ENCODE measurements at regions not wholly inside any gene's neighbourhood (a gene's known extent, or its start where the extent isn't known, plus 50 kb on each side); places are given as distances from the start of the nearest gene placed in this dataset.

DNA sequence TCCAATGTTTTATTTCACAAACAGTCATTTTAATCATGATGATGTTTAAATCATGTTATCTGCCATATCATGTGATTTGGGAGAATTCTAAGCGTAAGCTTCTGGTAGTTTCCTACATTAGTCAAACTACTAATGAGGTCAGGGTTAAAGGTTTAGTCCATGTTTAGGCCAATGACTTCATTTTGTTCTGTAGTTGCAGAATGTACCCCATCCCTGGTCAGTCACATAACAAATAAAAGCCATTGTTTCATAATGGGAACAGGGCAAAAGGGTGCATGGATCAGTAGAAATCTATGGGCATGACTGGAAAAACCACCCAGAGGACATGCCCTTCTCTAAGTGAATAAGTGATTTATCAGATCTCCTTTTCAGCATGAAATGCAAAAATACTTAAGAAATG, 138.4 kb upstream of the ABCB5 start:
- Histone ChIP-seq H3K27ac (no peak overlapping the region), H2AFZ (no peak overlapping the region), H3K4me3 (ENCODE audit: low read depth, low read length) (no peak overlapping the region), H3K9ac (no peak overlapping the region), H3K27me3 (ENCODE audit: control insufficient read depth, insufficient read depth, low read length) (no peaks in the 10 kb centered on the region), H3K36me3 (ENCODE audit: control insufficient read depth, insufficient read depth, low read length) (no peaks in the 10 kb centered on the region), H3K79me2 (no peaks in the 10 kb centered on the region), H3K4me2 (ENCODE audit: low read length) (no peak overlapping the region), H3K4me1 (peaks cover 2% of the 10 kb centered on the region), H3K9me3 (ENCODE audit: control insufficient read depth, low read length) (no peaks in the 10 kb centered on the region)
- TF ChIP-seq, protein P1, sequence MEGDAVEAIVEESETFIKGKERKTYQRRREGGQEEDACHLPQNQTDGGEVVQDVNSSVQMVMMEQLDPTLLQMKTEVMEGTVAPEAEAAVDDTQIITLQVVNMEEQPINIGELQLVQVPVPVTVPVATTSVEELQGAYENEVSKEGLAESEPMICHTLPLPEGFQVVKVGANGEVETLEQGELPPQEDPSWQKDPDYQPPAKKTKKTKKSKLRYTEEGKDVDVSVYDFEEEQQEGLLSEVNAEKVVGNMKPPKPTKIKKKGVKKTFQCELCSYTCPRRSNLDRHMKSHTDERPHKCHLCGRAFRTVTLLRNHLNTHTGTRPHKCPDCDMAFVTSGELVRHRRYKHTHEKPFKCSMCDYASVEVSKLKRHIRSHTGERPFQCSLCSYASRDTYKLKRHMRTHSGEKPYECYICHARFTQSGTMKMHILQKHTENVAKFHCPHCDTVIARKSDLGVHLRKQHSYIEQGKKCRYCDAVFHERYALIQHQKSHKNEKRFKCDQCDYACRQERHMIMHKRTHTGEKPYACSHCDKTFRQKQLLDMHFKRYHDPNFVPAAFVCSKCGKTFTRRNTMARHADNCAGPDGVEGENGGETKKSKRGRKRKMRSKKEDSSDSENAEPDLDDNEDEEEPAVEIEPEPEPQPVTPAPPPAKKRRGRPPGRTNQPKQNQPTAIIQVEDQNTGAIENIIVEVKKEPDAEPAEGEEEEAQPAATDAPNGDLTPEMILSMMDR (IDR thresholded peaks at IDR 0.05) = no peak

DNA sequence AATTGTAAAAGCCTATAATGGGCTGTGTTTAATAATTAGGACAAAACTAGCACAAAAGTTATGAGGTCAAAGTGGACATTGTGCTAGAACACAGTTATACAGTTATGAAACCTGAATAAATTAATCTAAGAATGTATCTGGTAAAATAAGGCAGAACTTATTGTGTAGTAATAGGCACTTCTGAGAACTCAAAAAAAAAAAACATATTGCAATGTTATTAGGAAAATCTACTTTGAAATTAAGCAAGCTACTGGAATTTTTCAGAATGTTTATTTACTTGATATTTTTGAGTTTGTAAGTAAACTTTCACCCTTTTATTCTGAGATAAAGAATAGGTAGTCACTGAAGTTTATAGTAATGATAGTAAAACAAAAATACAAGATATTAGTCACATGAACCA, 135.8 kb upstream of the ABCB5 start:
- Histone ChIP-seq H3K9me3 (ENCODE audit: control insufficient read depth, low read length) (no peaks in the 10 kb centered on the region), H3K27me3 (ENCODE audit: control insufficient read depth, insufficient read depth, low read length) (no peaks in the 10 kb centered on the region), H3K36me3 (ENCODE audit: control insufficient read depth, insufficient read depth, low read length) (no peaks in the 10 kb centered on the region), H3K4me1 (peaks cover 2% of the 10 kb centered on the region), H3K9ac (no peak overlapping the region), H3K27ac (no peak overlapping the region), H2AFZ (no peak overlapping the region), H3K79me2 (no peaks in the 10 kb centered on the region), H3K4me3 (ENCODE audit: low read depth, low read length) (no peak overlapping the region), H3K4me2 (ENCODE audit: low read length) (no peak overlapping the region)
- TF ChIP-seq, protein P1 (IDR thresholded peaks at IDR 0.05) = no peak

DNA sequence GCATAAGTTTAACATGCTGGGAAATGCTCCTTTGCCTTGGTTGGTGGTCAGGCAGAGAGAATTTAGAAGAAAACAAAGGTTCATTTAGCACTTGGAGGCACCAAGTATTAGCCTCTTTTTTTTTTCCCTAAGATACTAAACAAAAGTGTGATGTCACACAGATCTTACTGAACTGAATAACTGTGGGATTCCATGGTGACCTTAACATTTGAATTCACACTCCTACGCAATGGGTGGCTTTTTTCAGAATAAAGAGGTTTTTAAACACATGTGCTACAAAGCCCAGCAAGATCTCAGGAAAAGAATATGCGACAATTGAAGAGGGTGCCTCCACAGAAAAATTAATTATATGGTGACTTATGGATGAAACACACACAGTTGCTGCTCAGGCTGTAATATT, 133.4 kb upstream of the ABCB5 start:
- H3K9me3 ChIP-seq (ENCODE audit: control insufficient read depth, low read length) = no peaks in the 10 kb centered on the region
- no peaks in the 10 kb centered on the region for H3K79me2 ChIP-seq
- no peak overlapping the region for H3K27ac ChIP-seq
- no peaks in the 10 kb centered on the region for H3K27me3 ChIP-seq (ENCODE audit: control insufficient read depth, insufficient read depth, low read length)
- H3K4me2 ChIP-seq (ENCODE audit: low read length) = no peak overlapping the region
- H2AFZ ChIP-seq = no peak overlapping the region
- peaks cover under 1% of the 10 kb centered on the region for H3K4me1 ChIP-seq
- no peaks in the 10 kb centered on the region for H3K36me3 ChIP-seq (ENCODE audit: control insufficient read depth, insufficient read depth, low read length)
- no peak overlapping the region for H3K4me3 ChIP-seq (ENCODE audit: low read depth, low read length)
- H3K9ac ChIP-seq = no peak overlapping the region
- TF ChIP-seq, protein P1 (IDR thresholded peaks at IDR 0.05) = no peak

DNA sequence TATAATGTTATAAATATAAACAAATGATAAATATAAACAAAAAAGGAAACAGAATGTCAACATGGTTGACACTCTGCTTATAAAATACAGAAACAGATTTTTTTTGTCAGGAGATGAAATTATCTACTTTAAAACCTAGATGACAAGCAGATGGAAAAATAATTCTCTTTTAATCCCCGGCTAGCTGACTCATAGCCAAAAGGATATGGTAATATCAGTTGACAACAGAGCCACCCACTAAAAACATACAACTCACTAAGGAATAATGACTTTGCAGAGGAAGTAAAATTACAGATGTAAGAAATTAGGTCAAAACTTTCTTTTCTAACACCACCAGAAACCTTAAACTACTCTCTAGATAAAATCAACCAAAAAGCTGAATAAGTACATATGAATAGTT, 131.1 kb upstream of the ABCB5 start:
- no peak overlapping the region for H3K9ac ChIP-seq
- no peaks in the 10 kb centered on the region for H3K36me3 ChIP-seq (ENCODE audit: control insufficient read depth, insufficient read depth, low read length)
- no peak overlapping the region for H3K27ac ChIP-seq
- H3K4me1 ChIP-seq = no peaks in the 10 kb centered on the region
- TF ChIP-seq, protein P1 (IDR thresholded peaks at IDR 0.05) = no peak
- no peaks in the 10 kb centered on the region for H3K27me3 ChIP-seq (ENCODE audit: control insufficient read depth, insufficient read depth, low read length)
- no peak overlapping the region for H3K4me2 ChIP-seq (ENCODE audit: low read length)
- no peaks in the 10 kb centered on the region for H3K9me3 ChIP-seq (ENCODE audit: control insufficient read depth, low read length)
- H3K79me2 ChIP-seq = no peaks in the 10 kb centered on the region
- H2AFZ ChIP-seq = no peak overlapping the region
- H3K4me3 ChIP-seq (ENCODE audit: low read depth, low read length) = no peak overlapping the region

DNA sequence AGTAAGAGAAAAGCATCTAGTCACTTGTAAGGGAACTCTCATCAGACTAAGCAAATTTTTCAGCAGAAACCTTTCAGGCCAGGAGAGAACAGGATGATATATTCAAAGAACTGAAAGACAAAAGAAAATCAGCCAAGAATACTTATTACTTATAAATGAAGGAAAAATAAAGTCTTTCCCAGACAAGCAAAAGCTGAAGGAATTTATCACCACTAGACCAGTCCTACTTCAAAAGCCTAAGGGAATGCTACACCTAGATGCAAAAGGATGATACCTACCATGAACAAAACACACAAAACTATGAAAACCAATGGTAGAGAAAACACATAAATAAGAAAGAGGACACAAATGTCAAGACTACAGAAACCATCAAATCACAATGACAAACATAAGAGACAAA, 126.6 kb upstream of the ABCB5 start:
- no peaks in the 10 kb centered on the region for H3K36me3 ChIP-seq (ENCODE audit: control insufficient read depth, insufficient read depth, low read length)
- H3K9me3 ChIP-seq (ENCODE audit: control insufficient read depth, low read length) = no peaks in the 10 kb centered on the region
- TF ChIP-seq, protein P1 (IDR thresholded peaks at IDR 0.05) = no peak
- no peaks in the 10 kb centered on the region for H3K79me2 ChIP-seq
- H3K27me3 ChIP-seq (ENCODE audit: control insufficient read depth, insufficient read depth, low read length) = no peaks in the 10 kb centered on the region
- H2AFZ ChIP-seq = no peak overlapping the region
- H3K4me1 ChIP-seq = no peaks in the 10 kb centered on the region
- no peak overlapping the region for H3K27ac ChIP-seq
- no peak overlapping the region for H3K4me3 ChIP-seq (ENCODE audit: low read depth, low read length)
- H3K4me2 ChIP-seq (ENCODE audit: low read length) = no peak overlapping the region
- no peak overlapping the region for H3K9ac ChIP-seq
